Heart left ventricle (tissue), 13 donors: ENCODE measurements at regions not wholly inside any gene's neighbourhood (a gene's known extent, or its start where the extent isn't known, plus 50 kb on each side); places are given as distances from the start of the nearest gene placed in this dataset.

Source experiments
- CTCF ChIP-seq, 12 donors: fragments of 200-600 bp; sonication (generic) in 4 of 12; IDR thresholded peaks; one replicate each; pipeline versions ENCODE4 v1.5.0 to v1.8.0; 2018 to 2022; ENCODE audit warnings: antibody characterized with exemption in 12 of 12, mild to moderate bottlenecking in 5 of 12
- POLR2A ChIP-seq, 2 donors: fragments of 450-650 bp; IDR thresholded peaks; one replicate each; pipeline ENCODE4 v1.6.1; 2017; ENCODE audit warnings: antibody characterized with exemption in 2 of 2, mild to moderate bottlenecking in 2 of 2, moderate library complexity in 2 of 2
- donor health status: ischemic (EF 13 %, LVEDD 7.1; RV severe dilation, severe dysfunction).
- donor health status: DM: no; HTN: yes; CAD: no.
- donor health status: DM: no; HTN: no; CAD: no.
- donor health status: ischemic (EF 25% LVEDD 6.9; RV normal size, moderate dysfunction).
- donor health status: ischemic (EF 25% LVEDD 5.7; RV mildly dilated, moderate dysfunction).
- donor health status: ischemic (EF 35%, LVEDD 5.7; RV mildly dilated, moderate dysfunction).
- donor health status: nonischemic (EF 11% LVEDD 7.7; RV severe dilation, severe dysfunction).
- donor health status: DM: yes; HTN: yes; CAD: no.
- donor health status: PGD.
- donor health status: ischemic (EF 29% LVEDD 5.4; RV normal size, mild dysfunction).
- donor health status: nonischemic (EF 23%, LVEDD 6.1; RV moderate dilation, normal function).

GRCh38 chr5:73354406-73354805 is 94.2 kb downstream of the FOXD1 start:
- no peak for TF ChIP-seq CTCF (IDR thresholded peaks at IDR 0.05)
- no peak for TF ChIP-seq POLR2A (IDR thresholded peaks at IDR 0.05)
